ENCODE measurements at regions not wholly inside any gene's neighbourhood (a gene's known extent, or its start where the extent isn't known, plus 50 kb on each side); places are given as distances from the start of the nearest gene placed in this dataset.

GRCh38 chr14:100982353-100982752 lies 78.8 kb upstream of the RTL1 start:
- no peak overlapping the region for H3K27ac ChIP-seq
- no peaks in the 10 kb centered on the region for H3K36me3 ChIP-seq
- intact Hi-C loops (cut with DNase I): no loop called here
- H3K4me1 ChIP-seq: no peaks in the 10 kb centered on the region
- no peak overlapping the region for H3K4me3 ChIP-seq
- DNase-seq (no peak), ATAC-seq (no peak)
- no peak for TF ChIP-seq CTCF (IDR thresholded peaks at IDR 0.05)
- peaks cover 5% of the 10 kb centered on the region for H3K27me3 ChIP-seq
- no peaks in the 10 kb centered on the region for H3K9me3 ChIP-seq

GRCh38 chr14:100982762-100983161 lies 79.2 kb upstream of the RTL1 start:
- intact Hi-C loops (cut with DNase I): no loop called here
- Histone ChIP-seq H3K27ac (no peak overlapping the region), H3K27me3 (peaks cover 5% of the 10 kb centered on the region), H3K4me1 (no peaks in the 10 kb centered on the region), H3K9me3 (no peaks in the 10 kb centered on the region), H3K36me3 (no peaks in the 10 kb centered on the region), H3K4me3 (no peak overlapping the region)
- DNase-seq (no peak), ATAC-seq (no peak)
- TF ChIP-seq CTCF (IDR thresholded peaks at IDR 0.05): no peak

- Histone ChIP-seq H3K4me1 (no peaks in the 10 kb centered on the region), H3K27ac (no peak overlapping the region), H3K36me3 (no peaks in the 10 kb centered on the region), H3K27me3 (peaks cover 5% of the 10 kb centered on the region), H3K4me3 (no peak overlapping the region), H3K9me3 (no peaks in the 10 kb centered on the region)
- ATAC-seq (no peak), DNase-seq (no peak)
- intact Hi-C loops (cut with DNase I): no loop called here
- TF ChIP-seq CTCF (IDR thresholded peaks at IDR 0.05): no peak
Measured at GRCh38 chr14:100983710-100984109, 80.2 kb upstream of the RTL1 start.

GRCh38 chr14:100988011-100988410 lies 84.5 kb upstream of the RTL1 start:
- no peak for DNase-seq
- Histone ChIP-seq H3K9me3 (no peaks in the 10 kb centered on the region), H3K27me3 (no peaks in the 10 kb centered on the region), H3K36me3 (no peaks in the 10 kb centered on the region), H3K4me3 (no peak overlapping the region), H3K27ac (no peak overlapping the region), H3K4me1 (no peaks in the 10 kb centered on the region)
- ATAC-seq: no peak
- TF ChIP-seq CTCF (IDR thresholded peaks at IDR 0.05): no peak
- intact Hi-C loops (cut with DNase I): no loop called here

- no peak overlapping the region for H3K27ac ChIP-seq
- intact Hi-C loops (cut with DNase I): no loop called here
- H3K9me3 ChIP-seq: no peaks in the 10 kb centered on the region
- H3K4me3 ChIP-seq: no peak overlapping the region
- TF ChIP-seq CTCF (IDR thresholded peaks at IDR 0.05): no peak
- DNase-seq (no peak), ATAC-seq (no peak)
- H3K4me1 ChIP-seq: no peaks in the 10 kb centered on the region
- H3K36me3 ChIP-seq: no peaks in the 10 kb centered on the region
- no peaks in the 10 kb centered on the region for H3K27me3 ChIP-seq
Measured at GRCh38 chr14:100988411-100988900, 84.9 kb upstream of the RTL1 start.

GRCh38 chr14:100988956-100989355 lies 85.4 kb upstream of the RTL1 start:
- Histone ChIP-seq H3K27me3 (no peaks in the 10 kb centered on the region), H3K4me1 (no peaks in the 10 kb centered on the region), H3K9me3 (no peaks in the 10 kb centered on the region), H3K36me3 (no peaks in the 10 kb centered on the region), H3K4me3 (no peak overlapping the region), H3K27ac (no peak overlapping the region)
- intact Hi-C loops (cut with DNase I): no loop called here
- ATAC-seq (no peak), DNase-seq (no peak)
- no peak for TF ChIP-seq CTCF (IDR thresholded peaks at IDR 0.05)

Measured in upper lobe of right lung (tissue), 1 donor.